Liver (tissue), 8 donors: ENCODE measurements at regions not wholly inside any gene's neighbourhood (a gene's known extent, or its start where the extent isn't known, plus 50 kb on each side); places are given as distances from the start of the nearest gene placed in this dataset.

Experiments
- DNase-seq: peaks from one replicate; pipeline ENCODE4 v3.0.0-alpha.2; 2017; ENCODE audit warnings: low spot score
- H3K27ac ChIP-seq, 2 donors: one replicate each; pipeline ENCODE4 v1.7.0; 2013; ENCODE audit warnings: inconsistent platforms in 2 of 2, low read length in 2 of 2, control low read depth in 1 of 2, low read depth in 1 of 2, mild to moderate bottlenecking in 1 of 2
- H3K27me3 ChIP-seq, 4 donors: one replicate each; pipeline versions ENCODE4 v1.6.1 to v1.7.0; 2013; ENCODE audit warnings: low read length in 3 of 4, inconsistent platforms in 1 of 4, mild to moderate bottlenecking in 1 of 4, moderate library complexity in 1 of 4; ENCODE audit not compliant: control insufficient read depth in 4 of 4, insufficient read depth in 4 of 4
- H3K36me3 ChIP-seq, 4 donors: one replicate each; pipeline versions ENCODE4 v1.6.1 to v1.7.0; 2013; ENCODE audit warnings: low read length in 3 of 4, mild to moderate bottlenecking in 3 of 4, low read depth in 1 of 4, moderate library complexity in 1 of 4; ENCODE audit not compliant: control insufficient read depth in 4 of 4, insufficient read depth in 3 of 4
- H3K4me1 ChIP-seq, 4 donors: one replicate each; pipeline versions ENCODE4 v1.6.1 to v1.7.0; 2013; ENCODE audit warnings: low read length in 3 of 4, mild to moderate bottlenecking in 3 of 4, moderate library complexity in 1 of 4; ENCODE audit not compliant: control insufficient read depth in 4 of 4, insufficient read depth in 4 of 4
- H3K4me3 ChIP-seq, 3 donors: one replicate each; pipeline versions ENCODE4 v1.6.1 to v1.7.0; 2013; ENCODE audit warnings: low read length in 3 of 3, control low read depth in 1 of 3, low read depth in 1 of 3, mild to moderate bottlenecking in 1 of 3
- H3K9ac ChIP-seq, 2 donors: one replicate each; pipeline ENCODE4 v1.7.0; 2013; ENCODE audit warnings: low read length in 2 of 2, mild to moderate bottlenecking in 2 of 2, moderate library complexity in 2 of 2, control low read depth in 1 of 2, low read depth in 1 of 2
- H3K9me3 ChIP-seq, 4 donors: one replicate each; pipeline versions ENCODE4 v1.6.1 to v1.7.0; 2013; ENCODE audit warnings: low read length in 3 of 4; ENCODE audit not compliant: control insufficient read depth in 4 of 4
- EGR1 ChIP-seq, 2 donors: IDR thresholded peaks; 2 replicates each; pipeline ENCODE4 v1.6.1; 2016 to 2018; ENCODE audit warnings: antibody characterized with exemption in 2 of 2, low read depth in 2 of 2
- FOXA1 ChIP-seq: IDR thresholded peaks from 2 replicates; pipeline ENCODE4 v1.6.1; 2016; ENCODE audit warnings: antibody characterized with exemption
- FOXA2 ChIP-seq: IDR thresholded peaks from 2 replicates; pipeline ENCODE4 v1.6.1; 2016; ENCODE audit warnings: antibody characterized with exemption
- GABPA ChIP-seq, 2 donors: IDR thresholded peaks in 1 of 2; conservative IDR thresholded peaks in 1 of 2; 2 replicates each; pipeline ENCODE4 v1.6.1; 2016; ENCODE audit warnings: antibody characterized with exemption in 2 of 2, mild to moderate bottlenecking in 1 of 2, moderate library complexity in 1 of 2
- HNF4A ChIP-seq, 2 donors: conservative IDR thresholded peaks; 2 replicates each; pipeline ENCODE4 v1.6.1; 2016; ENCODE audit warnings: antibody characterized with exemption in 2 of 2, mild to moderate bottlenecking in 2 of 2
- HNF4G ChIP-seq: IDR thresholded peaks from 2 replicates; pipeline ENCODE4 v1.6.1; 2016; ENCODE audit warnings: antibody characterized with exemption
- JUND ChIP-seq, 2 donors: IDR thresholded peaks; 2 replicates each; pipeline ENCODE4 v1.6.1; 2016; ENCODE audit warnings: antibody characterized with exemption in 2 of 2
- NR2F2 ChIP-seq: IDR thresholded peaks from 2 replicates; pipeline ENCODE4 v1.6.1; 2016; ENCODE audit warnings: antibody characterized with exemption
- RAD21 ChIP-seq, 2 donors: IDR thresholded peaks; 2 replicates each; pipeline ENCODE4 v1.6.1; 2016; ENCODE audit warnings: antibody characterized with exemption in 2 of 2, mild to moderate bottlenecking in 2 of 2
- REST ChIP-seq: IDR thresholded peaks from 2 replicates; pipeline ENCODE4 v1.6.1; 2016; ENCODE audit warnings: antibody characterized with exemption, mild to moderate bottlenecking
- RXRA ChIP-seq, 2 donors: IDR thresholded peaks; 2 replicates each; pipeline ENCODE4 v1.6.1; 2017 to 2018; ENCODE audit warnings: antibody characterized with exemption in 2 of 2, mild to moderate bottlenecking in 1 of 2
- SP1 ChIP-seq: IDR thresholded peaks from 2 replicates; pipeline ENCODE4 v1.6.1; 2018; ENCODE audit warnings: antibody characterized with exemption, mild to moderate bottlenecking
- TAF1 ChIP-seq: conservative IDR thresholded peaks from 2 replicates; pipeline ENCODE4 v1.6.1; 2016; ENCODE audit warnings: antibody characterized with exemption, mild to moderate bottlenecking
- YY1 ChIP-seq: IDR thresholded peaks from 2 replicates; pipeline ENCODE4 v1.6.1; 2016; ENCODE audit warnings: antibody characterized with exemption, mild to moderate bottlenecking
- ZBTB33 ChIP-seq: IDR thresholded peaks from 2 replicates; pipeline ENCODE4 v1.6.1; 2016; ENCODE audit warnings: antibody characterized with exemption
- WGBS: extraction: QIAGEN DNeasy Blood & Tissue Kit; methylation state at CpG from one replicate; pipeline ENCODE4 v1.1.7; 2013; 5-methylcytosine and 5-hydroxymethylcytosine counted together
- TF ChIP-seq, protein P1 (sequence below): IDR thresholded peaks from 2 replicates; pipeline ENCODE4 v1.6.1; 2016; ENCODE audit warnings: antibody characterized with exemption
- TF ChIP-seq, protein P2 (sequence below): IDR thresholded peaks from 2 replicates; pipeline ENCODE4 v1.6.1; 2016; ENCODE audit warnings: antibody characterized with exemption
- TF ChIP-seq, protein P3 (sequence below): fragments of 150-350 bp; IDR thresholded peaks from 2 replicates; pipeline ENCODE4 v1.5.1; 2017; ENCODE audit warnings: improper control_type of control experiment, low read depth, low read length; ENCODE audit not compliant: missing input control
- donor health status: healthy.
- donor health status: healthy.
- donor health status: healthy.
- donor health status: healthy.
- donor health status: healthy.

DNA sequence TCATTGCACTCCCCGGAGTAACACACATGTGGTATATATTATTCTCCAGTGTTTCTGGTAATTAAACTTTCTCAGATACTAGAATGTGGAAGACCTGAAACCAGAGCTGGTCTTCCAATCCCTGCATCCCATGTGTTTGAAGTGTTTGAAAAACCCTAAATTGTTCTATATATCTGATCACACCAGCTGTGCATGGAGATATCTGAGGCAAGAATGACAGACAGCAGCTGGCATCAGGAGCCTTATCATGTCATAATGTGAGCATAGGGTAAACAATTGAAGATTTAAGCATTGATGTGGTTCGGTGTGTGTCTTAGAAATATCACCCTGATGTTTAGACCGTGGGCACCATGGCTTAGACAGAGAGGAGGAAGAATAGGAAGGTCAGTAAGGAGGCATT, 251.0 kb downstream of the CDH11 start:
- Histone ChIP-seq H3K9ac (no peak overlapping the region), H3K27ac (no peak overlapping the region), H3K27me3 (no peaks in the 10 kb centered on the region), H3K9me3 (no peaks in the 10 kb centered on the region), H3K4me3 (no peak overlapping the region), H3K36me3 (no peaks in the 10 kb centered on the region), H3K4me1 (no peaks in the 10 kb centered on the region)
- DNase-seq: no peak
- TF ChIP-seq RAD21 (IDR thresholded peaks at IDR 0.05): no peak
- no peak for TF ChIP-seq HNF4G
- no peak for TF ChIP-seq GABPA (IDR thresholded peaks at IDR 0.05 in 1 of 2, conservative IDR thresholded peaks at IDR 0.05 in 1 of 2)
- TF ChIP-seq FOXA2: no peak
- no peak for TF ChIP-seq JUND (IDR thresholded peaks at IDR 0.05)
- TF ChIP-seq FOXA1: no peak
- no peak for TF ChIP-seq NR2F2
- TF ChIP-seq, protein P1, sequence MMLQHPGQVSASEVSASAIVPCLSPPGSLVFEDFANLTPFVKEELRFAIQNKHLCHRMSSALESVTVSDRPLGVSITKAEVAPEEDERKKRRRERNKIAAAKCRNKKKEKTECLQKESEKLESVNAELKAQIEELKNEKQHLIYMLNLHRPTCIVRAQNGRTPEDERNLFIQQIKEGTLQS: no peak
- TF ChIP-seq, protein P2, sequence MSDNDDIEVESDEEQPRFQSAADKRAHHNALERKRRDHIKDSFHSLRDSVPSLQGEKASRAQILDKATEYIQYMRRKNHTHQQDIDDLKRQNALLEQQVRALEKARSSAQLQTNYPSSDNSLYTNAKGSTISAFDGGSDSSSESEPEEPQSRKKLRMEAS: no peak
- no peak for TF ChIP-seq ZBTB33
- no peak for TF ChIP-seq HNF4A (conservative IDR thresholded peaks at IDR 0.05)
- no peak for TF ChIP-seq REST
- no peak for TF ChIP-seq EGR1 (IDR thresholded peaks at IDR 0.05; ENCODE audit: low read depth in 2 of 2)
- no peak for TF ChIP-seq YY1
- no peak for TF ChIP-seq SP1
- TF ChIP-seq RXRA (IDR thresholded peaks at IDR 0.05): no peak
- TF ChIP-seq, protein P3, sequence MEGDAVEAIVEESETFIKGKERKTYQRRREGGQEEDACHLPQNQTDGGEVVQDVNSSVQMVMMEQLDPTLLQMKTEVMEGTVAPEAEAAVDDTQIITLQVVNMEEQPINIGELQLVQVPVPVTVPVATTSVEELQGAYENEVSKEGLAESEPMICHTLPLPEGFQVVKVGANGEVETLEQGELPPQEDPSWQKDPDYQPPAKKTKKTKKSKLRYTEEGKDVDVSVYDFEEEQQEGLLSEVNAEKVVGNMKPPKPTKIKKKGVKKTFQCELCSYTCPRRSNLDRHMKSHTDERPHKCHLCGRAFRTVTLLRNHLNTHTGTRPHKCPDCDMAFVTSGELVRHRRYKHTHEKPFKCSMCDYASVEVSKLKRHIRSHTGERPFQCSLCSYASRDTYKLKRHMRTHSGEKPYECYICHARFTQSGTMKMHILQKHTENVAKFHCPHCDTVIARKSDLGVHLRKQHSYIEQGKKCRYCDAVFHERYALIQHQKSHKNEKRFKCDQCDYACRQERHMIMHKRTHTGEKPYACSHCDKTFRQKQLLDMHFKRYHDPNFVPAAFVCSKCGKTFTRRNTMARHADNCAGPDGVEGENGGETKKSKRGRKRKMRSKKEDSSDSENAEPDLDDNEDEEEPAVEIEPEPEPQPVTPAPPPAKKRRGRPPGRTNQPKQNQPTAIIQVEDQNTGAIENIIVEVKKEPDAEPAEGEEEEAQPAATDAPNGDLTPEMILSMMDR: no peak
- no peak for TF ChIP-seq TAF1
- WGBS: 60% methylated on average over 3 of the region's 3 CpGs

DNA sequence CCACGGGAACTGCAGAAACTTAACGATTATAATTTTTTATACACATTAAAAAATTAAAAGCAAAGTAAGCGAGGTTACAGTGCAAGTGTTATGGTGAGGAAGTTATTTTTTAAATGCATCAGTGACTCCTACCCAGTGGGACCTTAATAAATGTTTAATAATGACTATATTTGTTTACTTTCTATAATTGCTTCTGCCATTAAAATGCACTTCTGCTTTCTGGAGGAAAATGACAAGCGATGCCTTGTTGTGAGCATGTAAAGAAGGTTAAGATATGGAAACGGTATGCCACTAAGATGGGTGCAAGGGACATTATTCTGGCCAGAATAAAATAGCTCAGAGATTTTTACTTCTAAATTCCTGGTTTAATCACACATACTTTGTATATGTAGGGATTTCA, 252.1 kb downstream of the CDH11 start:
- Histone ChIP-seq H3K4me3 (no peak overlapping the region), H3K9me3 (no peaks in the 10 kb centered on the region), H3K36me3 (no peaks in the 10 kb centered on the region), H3K4me1 (no peaks in the 10 kb centered on the region), H3K9ac (no peak overlapping the region), H3K27me3 (no peaks in the 10 kb centered on the region), H3K27ac (no peak overlapping the region)
- 71% methylated on average over 5 of the region's 5 CpGs for WGBS
- DNase-seq: no peak
- TF ChIP-seq RXRA (IDR thresholded peaks at IDR 0.05) (no peak), ZBTB33 (no peak)
- TF ChIP-seq, protein P3: no peak
- TF ChIP-seq, protein P1: no peak
